ENCODE measurements at regions not wholly inside any gene's neighbourhood (a gene's known extent, or its start where the extent isn't known, plus 50 kb on each side); places are given as distances from the start of the nearest gene placed in this dataset.

DNA sequence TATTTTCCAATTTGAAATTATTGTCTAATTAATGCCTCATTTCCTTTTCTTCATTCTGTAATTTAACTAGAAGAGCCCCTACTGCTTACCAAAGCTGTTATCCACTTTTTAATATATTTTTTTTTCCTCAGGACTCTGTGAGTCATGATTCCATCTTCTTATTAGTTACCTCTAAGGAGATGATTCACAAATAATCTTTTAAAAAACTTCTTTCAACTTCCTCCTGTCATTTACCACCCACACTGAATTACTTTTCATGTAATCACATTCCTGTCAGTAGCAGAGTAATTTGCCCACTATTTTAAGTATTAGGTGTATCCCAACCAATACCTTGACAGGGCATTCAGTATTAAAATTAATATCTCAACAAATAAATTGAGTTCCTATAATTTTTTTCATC is 470.9 kb upstream of the ADGRL3 start:
- TF ChIP-seq, protein P1, sequence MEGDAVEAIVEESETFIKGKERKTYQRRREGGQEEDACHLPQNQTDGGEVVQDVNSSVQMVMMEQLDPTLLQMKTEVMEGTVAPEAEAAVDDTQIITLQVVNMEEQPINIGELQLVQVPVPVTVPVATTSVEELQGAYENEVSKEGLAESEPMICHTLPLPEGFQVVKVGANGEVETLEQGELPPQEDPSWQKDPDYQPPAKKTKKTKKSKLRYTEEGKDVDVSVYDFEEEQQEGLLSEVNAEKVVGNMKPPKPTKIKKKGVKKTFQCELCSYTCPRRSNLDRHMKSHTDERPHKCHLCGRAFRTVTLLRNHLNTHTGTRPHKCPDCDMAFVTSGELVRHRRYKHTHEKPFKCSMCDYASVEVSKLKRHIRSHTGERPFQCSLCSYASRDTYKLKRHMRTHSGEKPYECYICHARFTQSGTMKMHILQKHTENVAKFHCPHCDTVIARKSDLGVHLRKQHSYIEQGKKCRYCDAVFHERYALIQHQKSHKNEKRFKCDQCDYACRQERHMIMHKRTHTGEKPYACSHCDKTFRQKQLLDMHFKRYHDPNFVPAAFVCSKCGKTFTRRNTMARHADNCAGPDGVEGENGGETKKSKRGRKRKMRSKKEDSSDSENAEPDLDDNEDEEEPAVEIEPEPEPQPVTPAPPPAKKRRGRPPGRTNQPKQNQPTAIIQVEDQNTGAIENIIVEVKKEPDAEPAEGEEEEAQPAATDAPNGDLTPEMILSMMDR (IDR thresholded peaks at IDR 0.05) = no peak
- TF ChIP-seq POLR2A (IDR thresholded peaks at IDR 0.05) = no peak

Data from heart left ventricle (tissue), 13 donors.